ENCODE measurements at regions not wholly inside any gene's neighbourhood (a gene's known extent, or its start where the extent isn't known, plus 50 kb on each side); places are given as distances from the start of the nearest gene placed in this dataset.

- WGBS (ENCODE audit: insufficient coverage, insufficient replicate concordance, low lambda C conversion rate, missing lambda C conversion rate): 8% methylated on average over 7 of the region's 7 CpGs
- no peaks in the 10 kb centered on the region for H3K4me1 ChIP-seq (ENCODE audit: control insufficient read depth, insufficient read depth, low read length)
- ATAC-seq (peak; percentile 96), DNase-seq (ENCODE audit: low read depth, low spot score) (peak; percentile 2), FAIRE-seq (peak; percentile 86)
- H3K27me3 ChIP-seq (replicated peaks in 1 of 2; ENCODE audit: control insufficient read depth in 2 of 2, insufficient read depth in 2 of 2, low read length in 1 of 2): no peaks in the 10 kb centered on the region
- no peaks in the 10 kb centered on the region for H3K79me2 ChIP-seq (ENCODE audit: control insufficient read depth, insufficient read depth, low read length)
- H3K27ac ChIP-seq (ENCODE audit: control insufficient read depth, insufficient read depth): no peak overlapping the region
- TF ChIP-seq HDGF (IDR thresholded peaks at IDR 0.05) (0 out of 2 replicates have a peak, but pooled peaks have one; percentile 52), YY1 (IDR thresholded peaks at IDR 0.05; ENCODE audit: low read depth, low read length) (0 out of 2 replicates have a peak, but pooled peaks have one; percentile 36), JUNB (IDR thresholded peaks at IDR 0.05) (no peak), CTCF (IDR thresholded peaks at IDR 0.05 in 2 of 3, conservative IDR thresholded peaks at IDR 0.05 in 1 of 3; ENCODE audit: control insufficient read depth in 2 of 3, extremely low read depth in 1 of 3, insufficient read depth in 1 of 3, low read depth in 3 of 3, low read length in 3 of 3) (peak; percentile 79 to 82 (median 81)), SMC3 (IDR thresholded peaks at IDR 0.05; ENCODE audit: borderline replicate concordance, low read length) (peak; percentile 87), RUNX3 (IDR thresholded peaks at IDR 0.05; ENCODE audit: low read length) (0 out of 2 replicates have a peak, but pooled peaks have one; percentile 21), ZSCAN29 (IDR thresholded peaks at IDR 0.05) (no peak), TARDBP (IDR thresholded peaks at IDR 0.05; ENCODE audit: borderline replicate concordance) (no peak), RAD21 (IDR thresholded peaks at IDR 0.05; ENCODE audit: insufficient read depth, low read depth, low read length) (peak; percentile 66), MLLT1 (IDR thresholded peaks at IDR 0.05) (0 out of 2 replicates have a peak, but pooled peaks have one; percentile 17)
- no peaks in the 10 kb centered on the region for H3K36me3 ChIP-seq (ENCODE audit: control insufficient read depth in 2 of 2, insufficient read depth in 2 of 2, low read length in 1 of 2)
- no peaks in the 10 kb centered on the region for H3K9me3 ChIP-seq (replicated peaks; ENCODE audit: control insufficient read depth, insufficient read depth, low read length)
- no peak overlapping the region for H3K9ac ChIP-seq (ENCODE audit: control insufficient read depth, insufficient read depth, low read length)
- in situ Hi-C loops (cut with MboI): no loop called here
- POLR2A ChIA-PET: no interaction called here
- SMC1A ChIA-PET (ENCODE audit: uncharacterized antibody, unreplicated experiment): interaction anchor here (0.6 to 2.7 kb wide), 11 partner anchors 10 to 822 kb away, joined by 3 to 13 read pairs (median 4); no protein-coding TSS in a partner anchor
- CTCF ChIA-PET: interaction anchor here (0.6 to 4.3 kb wide), 24 partner anchors 8 to 822 kb away, joined by 3 to 32 read pairs (median 4); no protein-coding TSS in a partner anchor
- no peak overlapping the region for H3K4me2 ChIP-seq (ENCODE audit: control insufficient read depth, insufficient read depth)
- RAD21 ChIA-PET (ENCODE audit: unreplicated experiment): interaction anchor here (1.0 to 2.4 kb wide), 7 partner anchors 226 to 822 kb away, joined by 3 to 10 read pairs (median 4); no protein-coding TSS in a partner anchor
- intact Hi-C loops (cut with micrococcal nuclease; ENCODE audit: unreplicated experiment): loop anchor here (1.0 to 5.0 kb wide), 5 partner anchors 213 to 821 kb away; no protein-coding TSS in a partner anchor
- no peak overlapping the region for H2AFZ ChIP-seq (ENCODE audit: control insufficient read depth, low read depth, low read length)
- H4K20me1 ChIP-seq (ENCODE audit: control insufficient read depth, insufficient read depth): no peaks in the 10 kb centered on the region
- H3K4me3 ChIP-seq: no peak overlapping the region
- BruUV-seq (replicated peaks): no TSS peak
Measured at GRCh38 chr2:71923887-71924533, 223.7 kb downstream of the CYP26B1 start.

Measured in GM12878 (cell line).